HG03432 (cell line): ENCODE measurements at regions not wholly inside any gene's neighbourhood (a gene's known extent, or its start where the extent isn't known, plus 50 kb on each side); places are given as distances from the start of the nearest gene placed in this dataset.

Experiments used
- ATAC-seq: cut with Tn5 transposase; IDR thresholded peaks from one replicate; pipeline ENCODE4 v1.9.1; 2021; ENCODE audit warnings: mild to moderate bottlenecking, moderate library complexity; ENCODE audit not compliant: unreplicated experiment

- ATAC-seq = no peak
Measured at GRCh38 chr11:116454951-116455350, 317.8 kb downstream of the BUD13 start.

GRCh38 chr11:116454020-116454645 lies 318.7 kb downstream of the BUD13 start:
- no peak for ATAC-seq

DNA sequence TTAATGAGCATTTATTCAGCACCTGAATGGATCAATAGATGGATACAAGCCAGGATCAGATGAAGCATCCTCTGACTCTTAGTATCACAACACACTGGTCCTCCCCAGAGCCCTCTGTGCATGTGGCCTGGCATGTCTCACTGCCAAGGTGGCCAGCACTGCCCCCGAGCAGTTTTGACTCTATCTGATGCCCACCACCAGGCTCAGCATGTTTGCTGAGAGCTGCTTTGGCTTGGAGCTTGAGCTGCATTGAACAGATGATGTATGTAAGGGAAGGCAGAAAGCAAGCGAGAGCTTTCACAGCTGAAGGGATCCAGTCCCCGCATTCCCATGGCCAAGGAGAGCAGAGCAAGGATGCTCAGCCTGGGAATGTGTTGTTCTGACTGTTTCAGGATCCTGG lies 320.3 kb downstream of the BUD13 start:
- no peak for ATAC-seq

GRCh38 chr11:116449522-116449921 lies 323.3 kb downstream of the BUD13 start:
- no peak for ATAC-seq

DNA sequence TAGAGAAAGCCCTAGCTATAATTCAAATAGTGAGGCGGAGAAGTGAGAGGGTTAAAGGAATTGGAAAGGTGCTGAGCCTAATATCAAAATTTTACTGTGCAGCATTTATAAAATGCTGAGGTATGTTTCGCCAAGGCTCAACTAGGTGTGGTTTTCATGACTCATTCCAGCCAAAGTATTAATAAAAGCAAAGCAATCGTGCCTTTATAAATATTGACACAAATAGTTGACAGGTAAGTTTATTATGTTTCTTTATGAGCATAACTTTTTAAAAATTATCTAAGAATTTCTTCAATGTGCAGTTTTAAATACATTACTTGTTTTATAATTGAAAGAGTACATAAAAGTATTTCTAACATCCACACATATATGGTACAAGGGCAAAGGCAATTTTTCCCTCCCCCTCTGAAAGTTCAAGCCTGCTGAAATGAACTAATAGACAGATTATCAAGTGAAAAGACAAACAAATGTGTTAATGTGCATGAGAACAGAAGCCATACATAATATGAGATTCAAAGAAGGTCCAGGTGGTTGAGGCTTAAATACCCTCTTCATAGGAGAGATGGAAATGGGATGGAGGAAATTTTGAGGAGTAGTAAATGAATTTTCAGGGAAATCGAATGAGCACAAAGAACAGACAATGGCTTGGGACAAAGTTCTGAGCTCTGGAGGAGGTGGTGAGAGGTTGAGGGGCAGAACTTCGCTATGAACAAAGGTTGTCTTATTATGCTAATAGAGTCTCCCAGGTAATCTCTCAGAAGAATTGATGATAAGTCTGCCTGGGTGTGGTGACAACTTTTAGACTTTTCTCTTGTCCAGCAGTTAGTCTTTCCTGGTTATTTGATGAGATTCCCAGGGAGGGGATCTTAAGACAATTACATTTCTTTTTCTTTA lies 326.5 kb downstream of the BUD13 start:
- ATAC-seq = no peak

DNA sequence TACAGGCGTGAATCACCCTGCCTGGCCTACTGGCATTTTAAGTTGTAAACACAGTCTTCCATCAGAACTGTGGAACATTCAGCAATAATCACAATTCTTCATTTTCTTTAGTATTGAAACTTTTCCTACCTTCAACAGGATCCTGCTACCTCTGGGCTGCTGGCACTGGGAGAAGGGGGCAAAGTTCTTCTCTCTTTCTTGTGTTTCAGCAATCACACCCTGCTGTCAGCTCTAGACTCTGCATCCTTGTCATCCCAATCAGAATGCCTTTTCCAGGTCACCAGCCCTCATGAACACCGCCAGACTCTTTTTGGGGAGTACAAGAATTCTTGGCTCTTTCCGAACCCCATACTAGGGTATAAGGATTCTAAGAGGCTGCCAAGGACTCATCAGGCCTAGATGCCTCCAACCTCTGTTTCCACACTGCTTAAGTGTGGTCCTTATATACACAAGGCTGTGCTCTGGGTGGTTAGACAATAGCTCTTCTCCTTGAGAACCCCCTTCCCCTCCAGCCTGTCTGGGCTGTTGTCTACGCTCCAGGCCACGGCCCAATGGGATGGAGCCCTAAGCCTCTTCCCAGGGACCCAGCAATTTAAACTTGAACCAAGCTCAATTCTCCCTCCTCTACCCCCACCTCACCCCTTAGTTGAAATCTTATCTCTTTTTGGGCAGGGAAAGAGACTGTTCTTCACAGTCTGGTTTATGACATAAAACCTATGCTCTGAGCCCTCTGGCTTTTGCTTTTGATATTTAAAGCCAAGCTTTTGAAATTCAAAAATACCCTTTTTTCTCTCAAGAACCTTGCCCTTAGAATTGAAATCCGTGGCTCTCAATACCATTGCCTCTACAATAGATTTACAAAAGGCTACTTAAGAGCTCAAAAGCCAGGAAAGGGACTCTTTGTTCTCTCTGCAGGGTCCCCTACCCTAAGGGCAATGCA lies 327.4 kb downstream of the BUD13 start:
- ATAC-seq = no peak

DNA sequence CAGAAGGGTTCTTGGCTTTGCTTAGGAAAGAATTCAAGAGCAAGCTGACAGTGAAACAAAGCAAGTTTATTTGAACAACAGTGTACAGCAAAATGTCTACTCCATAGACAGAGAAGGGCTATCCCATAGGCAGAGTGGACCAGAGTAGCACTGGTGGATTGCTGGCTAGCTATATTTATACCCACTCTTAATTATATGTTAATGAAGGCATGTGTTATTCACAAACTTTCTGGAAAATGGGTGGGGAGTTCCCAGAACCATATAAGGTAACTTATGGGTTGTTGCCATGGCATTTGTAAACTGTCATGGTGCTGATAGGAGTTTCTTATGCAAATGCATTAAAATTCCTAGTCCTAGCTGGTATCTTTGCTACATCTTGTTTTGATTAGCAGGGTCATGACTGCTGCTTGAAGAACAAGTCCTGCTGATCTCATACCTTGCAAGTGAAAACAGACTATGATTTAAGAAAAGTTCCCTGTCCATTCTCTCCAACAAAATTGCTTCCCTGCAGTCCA lies 330.5 kb downstream of the BUD13 start:
- ATAC-seq = no peak

GRCh38 chr11:116439361-116439677 lies 333.5 kb downstream of the BUD13 start:
- no peak for ATAC-seq

DNA sequence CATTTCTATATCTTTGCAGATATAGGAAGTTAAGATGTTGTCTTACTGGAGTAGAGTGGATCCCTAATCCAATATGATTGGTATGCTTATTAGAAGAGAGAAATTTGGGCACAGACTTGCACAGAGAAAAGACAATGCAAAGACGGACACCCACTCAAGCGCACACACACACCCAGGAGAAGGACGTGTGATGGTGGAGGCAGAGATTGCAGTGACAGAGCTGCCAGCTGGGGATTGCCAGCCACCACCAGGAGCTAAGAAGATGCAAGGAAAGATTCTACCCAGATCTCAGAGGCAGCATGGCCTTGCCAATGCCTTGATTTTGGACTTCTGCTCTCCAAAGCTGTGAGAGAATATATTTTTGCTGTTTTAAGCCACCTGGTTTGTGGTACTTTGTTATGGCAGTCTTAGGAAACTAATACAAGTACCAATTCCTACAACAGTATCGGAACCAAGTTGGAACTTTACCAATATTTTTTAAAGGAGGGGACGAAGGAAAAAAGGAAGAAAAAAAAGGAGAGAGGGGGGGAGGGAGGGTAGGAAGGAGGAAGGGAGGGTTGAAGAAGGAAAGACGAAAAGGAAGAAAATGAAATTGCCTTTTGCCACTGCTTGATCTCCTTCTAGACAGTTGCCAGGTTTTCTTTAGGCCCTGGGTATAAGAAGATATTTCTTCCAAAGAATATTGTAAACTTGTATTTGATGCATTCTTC lies 334.0 kb downstream of the BUD13 start:
- no peak for ATAC-seq

- ATAC-seq = no peak
Measured at GRCh38 chr11:116434986-116435385, 337.8 kb downstream of the BUD13 start.

GRCh38 chr11:116432301-116432700 lies 340.5 kb downstream of the BUD13 start:
- ATAC-seq = no peak

GRCh38 chr11:116431842-116432241 lies 340.9 kb downstream of the BUD13 start:
- ATAC-seq = no peak

- no peak for ATAC-seq
Measured at GRCh38 chr11:116428638-116428975, 344.2 kb downstream of the BUD13 start.

DNA sequence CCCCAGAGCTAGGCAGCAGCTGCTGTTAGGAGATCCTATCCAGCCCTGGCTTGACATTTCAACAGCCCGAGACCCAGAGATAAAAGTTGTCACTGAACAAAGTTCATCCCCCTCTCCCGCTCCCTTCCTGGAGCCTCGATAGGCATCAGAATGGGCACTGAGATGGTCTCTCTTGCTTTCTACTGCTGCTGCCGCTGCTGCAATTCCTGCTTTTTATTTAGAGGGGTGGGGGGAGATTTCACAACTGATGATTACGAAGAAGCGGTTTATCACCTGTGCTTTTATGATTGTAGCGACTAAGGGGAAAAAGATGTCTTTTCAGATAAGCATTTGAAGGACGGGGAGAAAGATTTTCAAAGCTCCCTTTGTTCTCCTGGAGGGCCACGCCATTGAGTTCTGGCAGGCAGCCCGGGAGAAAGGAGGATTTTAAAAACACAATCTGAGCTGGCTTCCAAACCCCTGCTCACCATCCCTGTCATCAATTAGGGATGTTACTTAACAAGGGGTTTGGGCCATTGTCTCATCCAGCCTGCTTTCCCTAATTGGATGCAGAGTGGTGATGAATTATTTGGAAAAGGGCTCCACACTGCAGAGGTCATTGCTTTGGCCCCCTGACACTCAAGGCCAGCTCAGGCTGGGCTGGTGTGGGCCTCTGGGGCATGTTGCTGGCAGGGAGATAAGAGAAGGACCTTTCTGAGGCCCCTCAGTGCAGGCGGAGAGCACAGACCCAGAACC lies 344.7 kb downstream of the BUD13 start:
- no peak for ATAC-seq

- ATAC-seq = no peak
Measured at GRCh38 chr11:116427337-116427902, 345.4 kb downstream of the BUD13 start.

DNA sequence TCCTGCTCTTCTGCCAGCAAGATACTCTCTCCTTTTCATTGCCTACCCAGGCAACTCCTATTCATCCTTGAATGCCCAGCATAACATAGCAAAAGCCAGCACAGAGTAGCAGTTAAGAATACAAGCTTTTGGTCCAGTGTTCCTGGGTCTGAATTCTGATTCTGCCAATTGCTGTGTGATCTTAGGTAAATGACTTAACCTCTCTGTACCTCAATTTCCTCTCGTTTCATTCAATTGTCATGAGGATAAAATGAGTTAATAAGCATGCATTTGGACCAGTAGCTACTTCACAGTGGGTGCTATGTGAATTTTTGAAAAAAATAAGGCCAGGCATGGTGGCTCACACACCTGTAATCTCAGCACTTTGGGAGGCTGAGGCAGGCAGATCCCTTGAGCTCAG lies 346.0 kb downstream of the BUD13 start:
- no peak for ATAC-seq

DNA sequence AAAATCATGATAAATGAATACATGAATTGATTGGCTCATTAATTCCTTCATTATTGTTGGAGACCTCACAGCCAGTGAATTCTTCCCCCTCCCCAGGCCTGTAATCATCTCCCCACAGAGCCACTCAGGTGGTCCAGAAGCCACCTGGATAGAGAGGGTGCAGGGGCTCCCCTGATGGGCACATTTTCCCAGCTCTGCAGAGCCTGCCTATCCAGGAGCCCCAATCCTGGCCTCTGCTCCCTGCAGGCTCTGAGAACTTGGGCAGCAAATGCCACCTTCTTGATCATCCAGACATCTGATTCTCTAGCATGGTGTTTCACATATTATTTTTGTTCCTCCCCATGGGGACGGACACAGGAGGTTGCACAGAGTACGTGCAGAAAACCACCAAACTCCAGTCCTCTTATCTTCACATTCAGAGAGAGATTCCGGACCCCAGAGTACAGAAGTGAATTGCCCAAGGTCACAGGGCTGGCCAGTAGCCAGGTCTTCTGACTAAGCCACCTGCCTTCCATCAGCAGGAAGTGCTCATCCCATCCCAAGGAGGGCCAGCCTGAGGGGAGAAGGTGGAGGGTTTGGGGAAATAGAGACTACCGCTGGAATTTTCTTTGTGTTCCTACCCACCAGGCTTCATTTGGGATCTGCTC lies 348.0 kb downstream of the BUD13 start:
- ATAC-seq = no peak

- ATAC-seq = no peak
Measured at GRCh38 chr11:116422956-116423600, 349.7 kb downstream of the BUD13 start.

- no peak for ATAC-seq
Measured at GRCh38 chr11:116422556-116422955, 350.2 kb downstream of the BUD13 start.
